ENCODE measurements at regions not wholly inside any gene's neighbourhood (a gene's known extent, or its start where the extent isn't known, plus 50 kb on each side); places are given as distances from the start of the nearest gene placed in this dataset.
"Not testable (repeated sequence)": the region's sequence is repeated elsewhere in the genome, so short reads cannot be mapped to it uniquely, and the experiment has no call there.

GRCh38 chr17:28247671-28248555, 71.1 kb upstream of the TMEM97 start:
- DNase-seq (ENCODE audit: low spot score): no peak

- no peak for DNase-seq (ENCODE audit: low spot score)
These were observed 69.3 kb upstream of the TMEM97 start for GRCh38 chr17:28249706-28250105.

- DNase-seq (ENCODE audit: low spot score): no peak
These were observed 66.6 kb upstream of the TMEM97 start for GRCh38 chr17:28252436-28252835.

GRCh38 chr17:28253663-28254062, 65.3 kb upstream of the TMEM97 start:
- no peak for DNase-seq (ENCODE audit: low spot score)

GRCh38 chr17:28255616-28256015, 63.4 kb upstream of the TMEM97 start:
- no peak for DNase-seq (ENCODE audit: low spot score)

- DNase-seq (ENCODE audit: low spot score): no peak
These were observed 62.6 kb upstream of the TMEM97 start for GRCh38 chr17:28256370-28256769.

GRCh38 chr17:28256881-28257280, 62.1 kb upstream of the TMEM97 start:
- no peak for DNase-seq (ENCODE audit: low spot score)

- no peak for DNase-seq (ENCODE audit: low spot score)
These were observed 60.6 kb upstream of the TMEM97 start for GRCh38 chr17:28258347-28258887.

- DNase-seq (ENCODE audit: low spot score): no peak
These were observed 57.8 kb upstream of the TMEM97 start for GRCh38 chr17:28261219-28261618.

GRCh38 chr17:28262123-28262745, 56.8 kb upstream of the TMEM97 start:
- DNase-seq (ENCODE audit: low spot score): not testable (repeated sequence)

GRCh38 chr17:28264902-28265548, 54.0 kb upstream of the TMEM97 start:
- DNase-seq (ENCODE audit: low spot score): peak; percentile 38

GRCh38 chr17:28265856-28266546, 53.0 kb upstream of the TMEM97 start:
- not testable (repeated sequence) for DNase-seq (ENCODE audit: low spot score)

- not testable (repeated sequence) for DNase-seq (ENCODE audit: low spot score)
These were observed 52.5 kb upstream of the TMEM97 start for GRCh38 chr17:28266547-28266920.

GRCh38 chr17:28266926-28267719, 51.9 kb upstream of the TMEM97 start:
- not testable (repeated sequence) for DNase-seq (ENCODE audit: low spot score)

GRCh38 chr17:28267720-28268609, 51.0 kb upstream of the TMEM97 start:
- no peak for DNase-seq (ENCODE audit: low spot score)

- DNase-seq (ENCODE audit: low spot score): no peak
These were observed 50.2 kb upstream of the TMEM97 start for GRCh38 chr17:28268610-28269313.
